Parathyroid adenoma (tissue), 2 donors: ENCODE measurements at regions not wholly inside any gene's neighbourhood (a gene's known extent, or its start where the extent isn't known, plus 50 kb on each side); places are given as distances from the start of the nearest gene placed in this dataset.

Experiments used
- H2AFZ ChIP-seq: fragments of 300-600 bp; sonication (generic); one replicate; pipeline ENCODE4 v1.7.0; 2017; ENCODE audit warnings: antibody characterized with exemption, mild to moderate bottlenecking
- H3K27ac ChIP-seq: fragments of 300-600 bp; sonication (generic); one replicate; pipeline ENCODE4 v1.7.0; 2017
- H3K27me3 ChIP-seq: fragments of 300-600 bp; sonication (generic); one replicate; pipeline ENCODE4 v1.7.0; 2017; ENCODE audit warnings: low read length; ENCODE audit not compliant: control insufficient read depth, insufficient read depth
- H3K36me3 ChIP-seq: fragments of 300-600 bp; sonication (generic); one replicate; pipeline ENCODE4 v1.7.0; 2017; ENCODE audit warnings: low read length; ENCODE audit not compliant: control insufficient read depth, insufficient read depth
- H3K4me1 ChIP-seq: fragments of 300-600 bp; sonication (generic); one replicate; pipeline ENCODE4 v1.7.0; 2017; ENCODE audit warnings: control low read depth
- H3K4me2 ChIP-seq: fragments of 300-600 bp; sonication (generic); one replicate; pipeline ENCODE4 v1.7.0; 2017; ENCODE audit warnings: low read length
- H3K4me3 ChIP-seq: fragments of 300-600 bp; sonication (generic); one replicate; pipeline ENCODE4 v1.7.0; 2017; ENCODE audit warnings: low read depth, low read length
- H3K79me2 ChIP-seq: fragments of 300-600 bp; sonication (generic); one replicate; pipeline ENCODE4 v1.7.0; 2017; ENCODE audit warnings: control low read depth
- H3K9ac ChIP-seq: fragments of 300-600 bp; sonication (generic); one replicate; pipeline ENCODE4 v1.7.0; 2017; ENCODE audit warnings: mild to moderate bottlenecking
- H3K9me3 ChIP-seq: fragments of 300-600 bp; sonication (generic); one replicate; pipeline ENCODE4 v1.7.0; 2017; ENCODE audit warnings: low read length; ENCODE audit not compliant: control insufficient read depth
- TF ChIP-seq, protein P1 (sequence below): fragments of 300-600 bp; sonication (generic); IDR thresholded peaks from one replicate; pipeline ENCODE4 v1.7.0; 2017; ENCODE audit warnings: antibody characterized with exemption, mild to moderate bottlenecking
- donor health status: primary hyperparathyroidism.

DNA sequence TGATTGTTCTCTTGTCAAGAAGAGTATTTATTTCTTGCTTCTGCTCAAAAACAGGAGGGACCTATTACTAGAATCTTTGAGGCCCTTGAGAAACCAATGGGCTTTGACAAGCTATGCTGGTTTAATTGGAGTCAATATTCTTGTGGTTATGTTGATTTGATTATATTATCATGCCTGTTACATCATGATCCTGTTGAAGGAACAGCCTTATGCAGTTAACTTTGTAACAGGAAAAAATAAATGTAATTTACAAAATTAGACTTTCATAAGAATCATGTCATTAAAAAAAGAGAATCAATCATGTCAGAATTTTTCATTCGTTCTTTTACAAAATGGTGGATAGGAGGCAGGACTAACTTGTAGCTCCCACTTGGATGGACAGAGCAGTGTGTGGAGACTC, 386.1 kb upstream of the DDI1 start:
- H3K9me3 ChIP-seq: no peaks in the 10 kb centered on the region
- H3K9ac ChIP-seq: no peak overlapping the region
- no peak overlapping the region for H2AFZ ChIP-seq
- H3K36me3 ChIP-seq: no peaks in the 10 kb centered on the region
- no peak overlapping the region for H3K4me2 ChIP-seq
- no peak overlapping the region for H3K4me3 ChIP-seq
- H3K27me3 ChIP-seq: no peaks in the 10 kb centered on the region
- no peak overlapping the region for H3K27ac ChIP-seq
- TF ChIP-seq, protein P1, sequence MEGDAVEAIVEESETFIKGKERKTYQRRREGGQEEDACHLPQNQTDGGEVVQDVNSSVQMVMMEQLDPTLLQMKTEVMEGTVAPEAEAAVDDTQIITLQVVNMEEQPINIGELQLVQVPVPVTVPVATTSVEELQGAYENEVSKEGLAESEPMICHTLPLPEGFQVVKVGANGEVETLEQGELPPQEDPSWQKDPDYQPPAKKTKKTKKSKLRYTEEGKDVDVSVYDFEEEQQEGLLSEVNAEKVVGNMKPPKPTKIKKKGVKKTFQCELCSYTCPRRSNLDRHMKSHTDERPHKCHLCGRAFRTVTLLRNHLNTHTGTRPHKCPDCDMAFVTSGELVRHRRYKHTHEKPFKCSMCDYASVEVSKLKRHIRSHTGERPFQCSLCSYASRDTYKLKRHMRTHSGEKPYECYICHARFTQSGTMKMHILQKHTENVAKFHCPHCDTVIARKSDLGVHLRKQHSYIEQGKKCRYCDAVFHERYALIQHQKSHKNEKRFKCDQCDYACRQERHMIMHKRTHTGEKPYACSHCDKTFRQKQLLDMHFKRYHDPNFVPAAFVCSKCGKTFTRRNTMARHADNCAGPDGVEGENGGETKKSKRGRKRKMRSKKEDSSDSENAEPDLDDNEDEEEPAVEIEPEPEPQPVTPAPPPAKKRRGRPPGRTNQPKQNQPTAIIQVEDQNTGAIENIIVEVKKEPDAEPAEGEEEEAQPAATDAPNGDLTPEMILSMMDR: no peak
- H3K79me2 ChIP-seq: no peaks in the 10 kb centered on the region
- no peaks in the 10 kb centered on the region for H3K4me1 ChIP-seq

DNA sequence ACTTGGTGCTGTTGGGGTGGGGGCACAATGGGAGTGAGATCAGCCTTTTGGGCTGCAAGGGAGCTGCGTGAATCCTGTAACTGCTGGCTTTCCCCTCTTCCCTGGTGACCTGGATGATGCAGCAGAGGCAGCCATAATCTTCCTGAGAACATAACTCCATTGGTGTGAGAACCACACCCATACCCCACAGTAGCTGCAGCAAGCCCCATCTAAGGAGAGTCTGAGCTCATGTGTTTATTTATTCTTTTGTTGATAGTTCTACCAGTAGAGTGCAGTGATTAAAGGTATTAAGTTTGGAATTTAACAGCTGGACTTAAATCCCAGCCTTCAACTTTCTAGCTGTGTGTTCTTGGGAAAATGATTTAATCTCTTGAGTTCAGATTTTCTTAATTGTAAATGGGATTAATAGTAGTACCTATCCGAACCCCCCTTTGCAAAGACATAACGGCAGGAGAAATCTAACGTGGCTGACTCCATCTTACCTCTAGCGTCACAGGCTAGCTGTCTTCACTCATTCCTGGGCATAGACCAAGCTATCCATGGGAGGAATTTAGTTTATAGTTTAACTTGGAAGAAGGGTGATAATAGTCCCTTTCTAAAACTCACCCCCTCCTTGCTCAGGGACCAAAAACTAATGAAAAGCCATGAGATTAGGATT, 385.0 kb upstream of the DDI1 start:
- no peak overlapping the region for H3K4me2 ChIP-seq
- no peaks in the 10 kb centered on the region for H3K27me3 ChIP-seq
- no peaks in the 10 kb centered on the region for H3K9me3 ChIP-seq
- TF ChIP-seq, protein P1: no peak
- no peaks in the 10 kb centered on the region for H3K36me3 ChIP-seq
- no peaks in the 10 kb centered on the region for H3K79me2 ChIP-seq
- no peak overlapping the region for H2AFZ ChIP-seq
- no peak overlapping the region for H3K9ac ChIP-seq
- no peak overlapping the region for H3K27ac ChIP-seq
- no peaks in the 10 kb centered on the region for H3K4me1 ChIP-seq
- no peak overlapping the region for H3K4me3 ChIP-seq

DNA sequence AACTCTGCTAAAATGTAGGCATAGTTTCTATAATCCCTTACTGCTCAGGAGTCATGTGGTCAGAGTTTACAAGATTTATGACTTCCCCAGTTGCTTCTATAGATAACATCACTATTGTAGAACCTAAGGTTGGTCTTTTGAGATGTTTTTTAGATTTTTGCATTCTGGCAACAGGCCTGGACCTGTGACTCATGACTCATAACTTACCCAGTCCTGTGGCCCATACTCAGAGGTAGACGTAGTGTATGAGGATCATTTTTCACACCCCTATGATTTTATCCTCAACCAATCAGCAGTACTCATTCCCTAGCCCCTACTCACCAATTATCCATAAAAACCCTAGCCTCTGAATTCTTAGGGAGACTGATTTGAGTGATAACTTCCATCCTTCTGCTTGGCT, 384.4 kb upstream of the DDI1 start:
- H2AFZ ChIP-seq: no peak overlapping the region
- H3K9me3 ChIP-seq: no peaks in the 10 kb centered on the region
- no peak overlapping the region for H3K9ac ChIP-seq
- no peaks in the 10 kb centered on the region for H3K4me1 ChIP-seq
- H3K36me3 ChIP-seq: no peaks in the 10 kb centered on the region
- TF ChIP-seq, protein P1: no peak
- H3K4me3 ChIP-seq: no peak overlapping the region
- no peak overlapping the region for H3K27ac ChIP-seq
- no peaks in the 10 kb centered on the region for H3K79me2 ChIP-seq
- H3K4me2 ChIP-seq: no peak overlapping the region
- H3K27me3 ChIP-seq: no peaks in the 10 kb centered on the region

DNA sequence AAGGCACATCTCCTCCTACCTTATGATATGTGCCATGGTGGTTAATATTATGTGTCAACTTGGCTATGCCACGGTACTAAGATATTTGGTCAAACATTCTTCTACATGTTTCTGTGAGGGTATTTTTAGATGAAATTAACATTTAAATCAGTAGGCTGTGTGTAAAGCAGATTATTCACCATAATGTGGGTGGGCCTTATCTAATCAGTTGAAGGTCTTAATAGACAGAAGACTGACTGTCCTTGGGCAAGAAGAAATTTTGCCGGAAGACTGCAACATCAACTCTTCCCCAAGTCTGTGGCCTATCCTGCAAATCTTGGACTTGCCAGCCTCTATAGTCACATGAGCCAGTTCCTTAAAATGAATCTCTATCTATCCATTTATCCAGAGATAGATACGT, 380.1 kb upstream of the DDI1 start:
- Histone ChIP-seq H3K9me3 (no peaks in the 10 kb centered on the region), H3K9ac (no peak overlapping the region), H3K4me1 (no peaks in the 10 kb centered on the region), H3K4me2 (no peak overlapping the region), H3K79me2 (no peaks in the 10 kb centered on the region), H3K36me3 (no peaks in the 10 kb centered on the region), H3K27ac (no peak overlapping the region), H2AFZ (no peak overlapping the region), H3K27me3 (no peaks in the 10 kb centered on the region), H3K4me3 (no peak overlapping the region)
- TF ChIP-seq, protein P1: no peak

DNA sequence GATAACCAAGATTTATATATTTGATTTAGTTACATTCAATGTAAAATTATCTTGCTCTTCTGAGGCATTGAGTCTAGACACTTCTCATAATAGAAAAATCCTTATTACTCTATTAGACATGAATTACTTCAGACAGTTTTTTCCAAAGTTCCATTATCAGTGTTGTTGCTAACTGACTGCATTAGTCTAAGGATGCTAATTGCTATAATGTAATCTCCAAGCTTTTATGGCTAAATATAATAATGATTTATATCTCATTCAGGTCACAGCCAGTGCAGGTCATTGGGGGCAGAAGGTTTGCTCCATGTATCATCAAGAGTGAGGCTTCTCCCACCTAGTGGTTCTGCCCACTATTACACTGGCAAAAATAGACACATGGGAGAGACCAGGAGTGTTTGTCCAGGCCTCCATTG, 377.2 kb upstream of the DDI1 start:
- no peak overlapping the region for H2AFZ ChIP-seq
- no peak overlapping the region for H3K4me3 ChIP-seq
- no peaks in the 10 kb centered on the region for H3K9me3 ChIP-seq
- H3K27ac ChIP-seq: no peak overlapping the region
- H3K4me2 ChIP-seq: no peak overlapping the region
- H3K4me1 ChIP-seq: no peaks in the 10 kb centered on the region
- no peaks in the 10 kb centered on the region for H3K79me2 ChIP-seq
- no peaks in the 10 kb centered on the region for H3K27me3 ChIP-seq
- H3K9ac ChIP-seq: no peak overlapping the region
- TF ChIP-seq, protein P1: no peak
- no peaks in the 10 kb centered on the region for H3K36me3 ChIP-seq
